ENCODE measurements at regions not wholly inside any gene's neighbourhood (a gene's known extent, or its start where the extent isn't known, plus 50 kb on each side); places are given as distances from the start of the nearest gene placed in this dataset.

DNA sequence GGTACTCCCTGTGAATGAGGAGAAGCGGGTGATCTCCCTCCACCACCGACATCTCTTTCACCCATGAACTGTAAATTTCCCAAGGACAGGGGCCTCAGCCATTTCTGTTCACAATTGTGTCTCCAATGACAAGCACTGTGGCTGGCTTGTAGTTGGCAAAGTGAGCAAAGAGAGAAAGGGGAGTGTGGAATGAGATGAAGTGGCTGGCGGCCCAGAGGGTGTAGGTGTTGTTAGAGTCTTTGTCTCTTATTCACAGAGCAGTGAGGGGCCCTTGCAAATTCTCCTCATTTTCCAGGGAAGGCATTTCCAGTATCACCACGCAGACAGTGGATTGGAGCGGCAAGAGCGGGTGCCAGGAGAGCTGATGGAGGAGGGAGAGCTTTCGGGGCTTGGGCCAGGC, 411.7 kb upstream of the EEF2KMT start:
- no peak for DNase-seq (ENCODE audit: low read depth in 1 of 2, low spot score in 1 of 2)

DNA sequence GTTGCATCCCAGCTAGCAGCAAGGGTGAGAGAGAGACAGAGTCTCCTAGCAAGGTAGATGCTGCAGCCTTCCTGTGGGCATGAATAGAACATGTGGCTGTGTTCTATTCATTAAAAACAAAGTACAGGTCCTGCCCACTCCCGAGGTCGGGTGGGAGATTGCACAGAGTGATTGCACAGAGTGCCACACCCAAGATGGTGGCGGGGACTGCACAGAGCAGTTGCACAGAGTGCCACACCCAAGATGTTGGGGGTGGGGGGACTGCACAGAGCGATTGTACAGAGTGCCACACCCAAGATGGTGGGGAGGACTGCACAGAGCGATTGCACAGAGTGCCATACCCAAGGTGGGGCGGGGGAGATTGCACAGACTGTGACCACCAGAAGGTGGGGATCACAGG, 410.8 kb upstream of the EEF2KMT start:
- no peak for DNase-seq (ENCODE audit: low read depth in 1 of 2, low spot score in 1 of 2)

- DNase-seq (ENCODE audit: low read depth in 1 of 2, low spot score in 1 of 2), result no peak
Measured at GRCh38 chr16:5506021-5506420, 408.4 kb upstream of the EEF2KMT start.

- no peak for DNase-seq (ENCODE audit: low read depth in 1 of 2, low spot score in 1 of 2)
Measured at GRCh38 chr16:5505091-5505887, 407.7 kb upstream of the EEF2KMT start.

DNA sequence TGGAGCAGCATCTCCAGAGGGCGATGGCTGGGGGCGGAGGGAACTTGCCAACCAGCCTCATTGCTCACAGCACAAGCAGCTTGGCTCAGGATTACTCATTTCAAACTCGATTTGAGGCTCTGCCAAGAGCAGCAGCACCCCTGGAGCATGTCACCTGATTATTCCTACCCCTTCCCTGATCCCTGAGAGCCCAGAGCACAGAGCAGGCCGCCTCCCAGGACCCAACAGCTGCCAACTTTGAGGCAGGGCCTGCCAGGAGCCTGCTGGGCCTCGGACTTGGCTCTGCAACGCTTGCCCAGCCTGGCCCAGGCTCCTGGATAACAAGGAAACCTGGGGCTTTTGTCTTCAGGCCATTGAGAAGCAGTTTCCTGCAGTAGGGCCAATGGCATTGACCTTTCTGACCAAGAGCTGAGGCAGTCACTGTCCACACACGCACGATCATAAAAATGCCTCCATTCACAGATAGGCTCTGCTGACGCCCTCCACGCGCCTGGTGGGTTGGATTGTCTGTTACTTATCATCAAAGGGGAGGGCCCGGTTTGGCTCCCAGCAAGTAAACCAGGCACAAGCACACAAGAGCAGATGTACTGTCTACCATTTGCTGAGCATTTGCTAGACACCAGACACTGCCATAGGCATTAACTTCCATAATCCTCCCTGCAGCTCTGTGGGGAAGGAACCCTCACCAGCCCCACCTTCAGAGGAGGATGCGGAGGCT, 406.6 kb upstream of the EEF2KMT start:
- no peak for DNase-seq (ENCODE audit: low read depth in 1 of 2, low spot score in 1 of 2)

- DNase-seq (ENCODE audit: low read depth in 1 of 2, low spot score in 1 of 2), result no peak
Measured at GRCh38 chr16:5502944-5503343, 405.3 kb upstream of the EEF2KMT start.

GRCh38 chr16:5502467-5502869, 404.9 kb upstream of the EEF2KMT start:
- DNase-seq (ENCODE audit: low read depth in 1 of 2, low spot score in 1 of 2), result no peak

DNA sequence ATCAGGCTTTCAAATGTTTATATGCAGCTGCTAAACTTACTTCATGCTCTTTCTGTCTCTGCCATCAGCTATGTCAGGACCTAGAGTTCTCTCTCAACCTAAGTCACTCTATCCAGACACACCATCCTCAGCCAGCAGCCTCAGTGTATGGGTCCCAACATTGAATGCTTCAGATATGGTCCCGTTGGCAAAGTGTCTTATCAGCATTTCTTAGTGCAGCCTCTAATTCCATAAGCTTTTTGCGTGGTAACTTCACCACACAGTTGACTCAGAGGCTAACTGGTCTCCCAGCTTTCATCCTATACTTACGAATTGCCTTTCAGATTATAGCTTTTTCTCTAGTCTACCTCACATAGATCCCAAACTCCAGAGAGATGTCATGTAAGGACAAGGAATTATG, 402.9 kb upstream of the EEF2KMT start:
- no peak for DNase-seq (ENCODE audit: low read depth in 1 of 2, low spot score in 1 of 2)

DNA sequence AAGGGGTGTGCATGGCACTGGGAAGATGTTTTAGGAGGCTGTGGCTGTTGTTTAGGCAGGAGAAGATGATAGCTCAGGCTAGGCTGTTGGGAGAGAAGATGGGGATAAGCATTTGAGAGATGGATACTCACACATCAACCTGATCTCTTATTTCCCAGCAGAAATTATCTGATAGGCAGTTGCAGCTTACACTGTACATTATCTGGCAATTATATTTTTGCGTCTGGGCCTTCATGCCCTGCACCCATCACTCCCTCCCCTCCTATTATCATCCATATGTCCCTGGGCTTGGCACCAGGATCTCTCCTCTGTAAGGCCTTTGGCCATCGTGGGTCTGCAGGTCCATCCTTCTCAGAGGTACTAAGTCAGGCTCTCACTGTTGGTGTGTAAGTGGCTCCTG, 401.0 kb upstream of the EEF2KMT start:
- no peak for DNase-seq (ENCODE audit: low read depth in 1 of 2, low spot score in 1 of 2)

DNA sequence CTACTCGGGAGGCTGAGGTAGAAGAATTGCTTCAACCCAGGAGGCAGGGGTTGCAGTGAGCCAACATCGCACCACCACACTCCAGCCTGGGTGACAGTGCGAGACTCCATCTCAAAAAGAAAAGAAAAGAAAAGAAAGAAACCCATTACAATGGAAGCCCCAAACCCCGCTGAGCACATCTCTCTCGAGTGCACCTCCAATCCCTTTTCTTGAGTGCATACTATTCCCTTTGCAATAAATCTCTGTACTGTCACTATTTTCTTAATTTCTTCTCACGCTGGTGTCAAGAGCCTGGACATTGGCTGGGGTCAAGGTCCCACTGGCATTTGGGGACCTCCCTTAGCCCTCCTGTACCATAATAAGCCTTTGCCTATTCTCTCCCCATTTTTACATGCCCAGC, 398.4 kb upstream of the EEF2KMT start:
- no peak for DNase-seq (ENCODE audit: low read depth in 1 of 2, low spot score in 1 of 2)

GRCh38 chr16:5490499-5490898, 392.9 kb upstream of the EEF2KMT start:
- DNase-seq (ENCODE audit: low read depth in 1 of 2, low spot score in 1 of 2), result no peak

DNA sequence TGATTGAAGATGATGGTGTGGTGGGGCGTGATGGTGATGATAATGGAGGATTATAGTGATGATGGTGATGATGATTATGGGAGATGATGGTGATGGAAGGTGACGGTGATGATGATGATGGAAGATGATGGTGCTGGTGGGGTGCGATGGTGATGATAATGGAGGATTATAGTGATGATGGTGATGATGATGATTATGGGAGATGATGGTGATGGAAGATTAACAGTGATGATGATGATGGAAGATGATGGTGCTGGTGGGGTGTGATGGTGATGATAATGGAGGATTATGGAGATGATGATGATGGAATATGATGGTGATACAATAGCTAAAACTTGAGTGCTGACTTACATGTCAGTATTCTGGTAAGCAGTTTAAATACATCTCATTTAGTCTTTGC, 391.0 kb upstream of the EEF2KMT start:
- DNase-seq (ENCODE audit: low read depth in 1 of 2, low spot score in 1 of 2), result no peak

GRCh38 chr16:5487728-5488127, 390.1 kb upstream of the EEF2KMT start:
- DNase-seq (ENCODE audit: low read depth in 1 of 2, low spot score in 1 of 2), result no peak

GRCh38 chr16:5482256-5482655, 384.7 kb upstream of the EEF2KMT start:
- DNase-seq (ENCODE audit: low read depth in 1 of 2, low spot score in 1 of 2), result no peak

GRCh38 chr16:5480431-5481195, 383.0 kb upstream of the EEF2KMT start:
- DNase-seq (ENCODE audit: low read depth in 1 of 2, low spot score in 1 of 2), result no peak

GRCh38 chr16:5479926-5480325, 382.3 kb upstream of the EEF2KMT start:
- DNase-seq (ENCODE audit: low read depth in 1 of 2, low spot score in 1 of 2), result no peak

DNA sequence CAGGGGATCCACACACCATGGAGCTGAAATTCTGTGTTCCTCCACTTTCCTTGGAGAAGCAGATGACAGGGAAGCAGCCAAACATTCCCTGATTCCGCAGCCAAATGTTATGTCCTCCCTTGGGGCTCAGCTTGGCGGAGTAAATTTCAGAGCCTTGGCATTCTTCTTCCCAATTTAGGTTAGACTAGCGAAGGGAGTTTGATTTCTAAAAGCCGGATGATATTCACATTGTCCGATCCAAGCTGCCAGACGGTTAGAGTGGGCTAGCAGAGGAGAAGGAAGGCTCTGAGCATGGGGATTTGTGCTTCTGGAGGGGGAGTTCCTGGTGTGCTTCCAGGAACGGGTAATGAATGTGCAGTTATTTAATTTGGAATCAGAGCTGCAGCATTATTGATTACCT, 380.4 kb upstream of the EEF2KMT start:
- DNase-seq (ENCODE audit: low read depth in 1 of 2, low spot score in 1 of 2), result no peak

DNA sequence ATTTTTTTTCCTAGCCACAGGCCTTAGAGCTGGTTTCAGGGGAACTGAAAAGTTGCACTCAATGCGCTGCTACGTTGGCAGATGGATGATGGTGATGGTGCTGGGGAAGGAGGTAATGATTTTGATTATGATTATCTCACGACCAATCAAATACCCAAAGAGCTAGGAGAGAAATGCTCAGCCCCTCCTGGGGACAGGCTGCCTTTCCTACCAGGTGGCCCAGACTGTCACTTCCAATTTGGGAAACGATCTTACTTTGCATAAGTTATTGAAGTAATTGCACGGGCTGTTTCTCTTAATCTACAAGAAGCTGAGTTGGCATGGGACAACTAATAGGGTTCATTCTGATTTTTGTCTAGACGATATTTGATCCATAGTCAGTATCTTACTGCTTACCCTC, 379.7 kb upstream of the EEF2KMT start:
- DNase-seq (ENCODE audit: low read depth in 1 of 2, low spot score in 1 of 2), result no peak

DNA sequence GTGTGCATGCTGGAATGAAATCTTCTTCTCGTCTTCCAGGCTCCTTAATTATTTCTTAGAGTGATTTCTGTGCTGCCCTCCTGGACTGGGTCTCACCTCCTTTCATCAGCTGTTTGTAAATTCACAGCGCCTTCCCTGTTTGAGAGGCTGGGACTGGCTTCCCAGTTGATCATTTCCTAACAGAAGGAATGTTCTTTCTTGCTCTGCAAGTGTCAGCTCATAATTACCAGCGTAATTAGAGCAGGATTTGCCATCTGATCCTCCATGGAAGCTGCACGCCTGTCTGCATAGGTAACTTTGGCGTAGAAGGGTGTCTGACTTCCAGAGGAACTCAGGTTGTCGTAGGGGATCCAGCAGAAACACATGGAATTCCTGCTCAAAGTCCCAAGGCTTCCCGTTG, 375.0 kb upstream of the EEF2KMT start:
- no peak for DNase-seq (ENCODE audit: low read depth in 1 of 2, low spot score in 1 of 2)

DNA sequence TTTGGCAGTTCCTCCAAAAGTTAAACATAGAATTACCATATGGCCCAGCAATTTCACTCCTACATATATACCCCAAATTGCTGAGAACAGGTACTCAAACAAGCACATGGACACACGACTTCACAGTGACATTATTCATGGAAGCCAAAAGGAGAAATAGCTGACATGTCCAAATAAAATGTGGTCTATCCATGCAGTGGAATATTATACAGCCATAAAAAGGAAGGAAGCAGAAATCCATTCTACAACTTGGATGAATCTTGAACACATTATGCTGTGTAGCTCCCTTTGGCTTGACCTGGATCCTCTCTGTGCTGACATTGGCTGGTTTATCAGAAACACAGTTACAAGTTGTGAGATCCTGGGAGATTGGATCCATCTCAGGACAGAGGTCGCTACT, 370.9 kb upstream of the EEF2KMT start:
- DNase-seq (ENCODE audit: low read depth in 1 of 2, low spot score in 1 of 2), result no peak

GRCh38 chr16:5467552-5467951, 370.0 kb upstream of the EEF2KMT start:
- no peak for DNase-seq (ENCODE audit: low read depth in 1 of 2, low spot score in 1 of 2)

DNA sequence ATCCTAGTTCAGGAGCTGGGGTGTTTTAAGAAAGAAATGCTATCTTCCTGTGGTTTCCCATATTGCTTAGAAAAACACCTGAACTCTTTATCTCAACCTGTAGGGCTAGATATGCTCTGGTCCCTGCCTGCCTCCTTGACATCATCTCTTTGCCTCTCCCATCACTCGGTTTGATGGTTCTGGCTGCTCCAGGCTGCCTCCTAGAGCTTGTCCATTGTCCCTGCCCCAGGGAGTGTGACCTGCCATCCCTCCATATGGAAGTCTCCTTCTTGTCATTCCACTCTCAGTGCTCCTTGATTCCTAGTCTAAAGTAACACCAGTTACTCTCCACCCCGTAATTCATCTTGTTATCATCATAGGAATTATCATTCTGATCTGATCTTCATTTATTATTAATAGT, 369.0 kb upstream of the EEF2KMT start:
- no peak for DNase-seq (ENCODE audit: low read depth in 1 of 2, low spot score in 1 of 2)

Data from activated T-helper 1 cell treated with anti-CD3 and anti-CD28 coated beads, Interleukin-2, amount 50 U/mL, for 16 hours (primary cell).